Thoracic aorta (tissue), 2 donors: ENCODE measurements at regions not wholly inside any gene's neighbourhood (a gene's known extent, or its start where the extent isn't known, plus 50 kb on each side); places are given as distances from the start of the nearest gene placed in this dataset.
"Not testable (repeated sequence)": the region's sequence is repeated elsewhere in the genome, so short reads cannot be mapped to it uniquely, and the experiment has no call there.

ENCODE experiments used
- ATAC-seq: fragments of 150-250 bp; one replicate; pipeline ENCODE4 v1.8.0; 2017; ENCODE audit warnings: low read depth; ENCODE audit not compliant: insufficient number of reproducible peaks, low FRiP score
- DNase-seq: peaks from one replicate; pipeline ENCODE4 v3.0.0-alpha.2; 2020; ENCODE audit warnings: low spot score
- H3K27ac ChIP-seq, 2 donors: fragments of 200-600 bp; sonication (generic); 1 replicate in 1 of 2; 2 replicates in 1 of 2; pipeline ENCODE4 v1.5.1; 2016; ENCODE audit warnings: mild to moderate bottlenecking in 2 of 2, moderate library complexity in 2 of 2
- H3K27me3 ChIP-seq: fragments of 200-600 bp; sonication (generic); replicated peaks from 2 replicates; pipeline ENCODE4 v1.6.0; 2016; ENCODE audit warnings: mild to moderate bottlenecking; ENCODE audit not compliant: insufficient read depth
- H3K36me3 ChIP-seq: fragments of 200-600 bp; sonication (generic); one replicate; pipeline ENCODE4 v1.5.1; 2016
- H3K4me1 ChIP-seq, 2 donors: fragments of 200-600 bp; sonication (generic); 1 replicate in 1 of 2; 2 replicates in 1 of 2; pipeline versions ENCODE4 v1.5.1 to v1.6.0; 2016; ENCODE audit warnings: low read depth in 2 of 2, mild to moderate bottlenecking in 1 of 2; ENCODE audit not compliant: control insufficient read depth in 1 of 2
- H3K4me3 ChIP-seq: fragments of 200-600 bp; sonication (generic); 2 replicates; pipeline ENCODE4 v1.5.1; 2016; ENCODE audit warnings: mild to moderate bottlenecking
- H3K9me3 ChIP-seq: fragments of 200-600 bp; sonication (generic); 2 replicates; pipeline ENCODE4 v1.5.1; 2016
- TF ChIP-seq, protein P1 (sequence below): fragments of 200-600 bp; sonication (generic); IDR thresholded peaks from one replicate; pipeline ENCODE4 v1.5.1; 2019; ENCODE audit warnings: antibody characterized with exemption

DNA sequence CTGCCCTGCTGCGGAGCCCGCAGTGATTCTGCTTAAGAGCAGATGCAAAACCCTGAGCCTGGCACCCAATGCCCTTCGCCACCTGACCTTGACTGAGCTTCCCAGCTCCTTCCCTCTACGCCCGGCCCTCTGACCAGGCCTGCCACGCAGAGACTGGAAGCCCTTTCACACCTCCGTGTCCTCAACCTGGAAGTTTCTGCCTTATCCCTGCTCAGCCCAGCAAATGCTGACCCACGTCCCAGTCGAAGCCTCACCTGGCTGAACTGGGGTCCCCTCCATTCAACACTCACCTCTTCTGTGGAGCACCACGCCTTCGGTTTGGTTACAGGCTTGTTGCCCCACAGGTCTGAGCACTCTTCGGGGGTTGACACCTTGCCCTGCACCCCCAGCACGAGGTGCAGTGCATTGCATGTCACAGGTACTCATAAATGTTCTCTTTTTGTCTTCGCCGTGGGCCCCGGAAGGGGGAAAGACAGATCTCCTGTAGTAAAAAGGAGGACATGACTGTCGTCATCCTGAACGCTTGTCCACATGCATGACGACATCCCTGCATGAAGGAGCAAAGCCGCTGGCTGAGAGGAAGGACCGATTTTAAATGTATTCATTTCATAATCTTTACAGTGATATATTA lies 153.6 kb upstream of the TNRC6C start:
- Histone ChIP-seq H3K36me3 (no peaks in the 10 kb centered on the region), H3K27me3 (no peaks in the 10 kb centered on the region), H3K9me3 (no peaks in the 10 kb centered on the region), H3K4me1 (peaks cover 7 to 11% of the 10 kb centered on the region in 2 donors), H3K4me3 (no peak overlapping the region), H3K27ac (no peak overlapping the region)
- ATAC-seq (no peak), DNase-seq (no peak)
- TF ChIP-seq, protein P1, sequence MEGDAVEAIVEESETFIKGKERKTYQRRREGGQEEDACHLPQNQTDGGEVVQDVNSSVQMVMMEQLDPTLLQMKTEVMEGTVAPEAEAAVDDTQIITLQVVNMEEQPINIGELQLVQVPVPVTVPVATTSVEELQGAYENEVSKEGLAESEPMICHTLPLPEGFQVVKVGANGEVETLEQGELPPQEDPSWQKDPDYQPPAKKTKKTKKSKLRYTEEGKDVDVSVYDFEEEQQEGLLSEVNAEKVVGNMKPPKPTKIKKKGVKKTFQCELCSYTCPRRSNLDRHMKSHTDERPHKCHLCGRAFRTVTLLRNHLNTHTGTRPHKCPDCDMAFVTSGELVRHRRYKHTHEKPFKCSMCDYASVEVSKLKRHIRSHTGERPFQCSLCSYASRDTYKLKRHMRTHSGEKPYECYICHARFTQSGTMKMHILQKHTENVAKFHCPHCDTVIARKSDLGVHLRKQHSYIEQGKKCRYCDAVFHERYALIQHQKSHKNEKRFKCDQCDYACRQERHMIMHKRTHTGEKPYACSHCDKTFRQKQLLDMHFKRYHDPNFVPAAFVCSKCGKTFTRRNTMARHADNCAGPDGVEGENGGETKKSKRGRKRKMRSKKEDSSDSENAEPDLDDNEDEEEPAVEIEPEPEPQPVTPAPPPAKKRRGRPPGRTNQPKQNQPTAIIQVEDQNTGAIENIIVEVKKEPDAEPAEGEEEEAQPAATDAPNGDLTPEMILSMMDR: no peak

- not testable (repeated sequence) for ATAC-seq, H3K4me3 ChIP-seq, H3K27ac ChIP-seq, H3K27me3 ChIP-seq, H3K36me3 ChIP-seq, H3K9me3 ChIP-seq, DNase-seq
- peaks cover 11 to 22% of the 10 kb centered on the region in 2 donors for H3K4me1 ChIP-seq
These were observed 152.5 kb upstream of the TNRC6C start for GRCh38 chr17:77805970-77806369.

DNA sequence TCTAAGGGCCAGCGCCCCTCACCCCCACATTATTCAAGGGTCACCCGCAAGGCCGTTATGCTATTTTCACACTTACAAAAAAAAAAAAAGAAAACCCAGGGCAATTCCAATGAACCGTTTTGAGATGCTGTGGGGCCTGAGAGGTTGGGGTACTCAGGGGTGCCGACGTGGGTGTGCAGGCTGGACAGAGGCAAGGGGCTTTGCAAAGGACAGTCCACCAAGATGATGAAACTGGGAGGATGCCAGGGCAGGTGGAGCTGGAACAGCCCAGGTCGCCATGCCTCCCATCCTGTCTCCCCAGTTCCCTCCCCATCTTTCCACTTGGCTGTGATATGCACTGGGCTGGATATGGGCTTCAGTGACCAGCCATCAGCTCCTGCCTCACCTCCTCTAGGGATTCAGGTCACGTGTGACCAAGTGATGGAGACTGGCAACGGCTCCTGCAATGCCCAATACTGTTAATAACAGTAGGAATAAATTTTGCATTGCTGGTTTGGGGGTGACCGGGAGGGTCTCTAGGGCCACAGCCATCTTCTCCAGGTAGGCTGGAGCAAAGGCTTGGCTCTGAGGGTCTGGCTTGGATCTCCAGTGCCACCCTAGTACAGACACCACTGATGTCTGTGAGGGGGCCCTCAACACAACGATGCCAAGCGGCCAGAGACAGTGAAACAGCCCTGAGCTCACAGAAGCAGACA lies 151.3 kb upstream of the TNRC6C start:
- no peaks in the 10 kb centered on the region for H3K36me3 ChIP-seq
- no peaks in the 10 kb centered on the region for H3K9me3 ChIP-seq
- ATAC-seq (no peak), DNase-seq (no peak)
- H3K4me3 ChIP-seq: no peak overlapping the region
- H3K4me1 ChIP-seq: peaks cover 18 to 34% of the 10 kb centered on the region in 2 donors
- H3K27me3 ChIP-seq: no peaks in the 10 kb centered on the region
- no peak overlapping the region for H3K27ac ChIP-seq
- TF ChIP-seq, protein P1: no peak

GRCh38 chr17:77807746-77808441 lies 150.6 kb upstream of the TNRC6C start:
- Histone ChIP-seq H3K4me1 (peaks cover 15 to 32% of the 10 kb centered on the region in 2 donors), H3K9me3 (no peaks in the 10 kb centered on the region), H3K4me3 (no peak overlapping the region), H3K27ac (no peak overlapping the region), H3K36me3 (no peaks in the 10 kb centered on the region), H3K27me3 (no peaks in the 10 kb centered on the region)
- ATAC-seq (no peak), DNase-seq (no peak)
- TF ChIP-seq, protein P1: no peak

GRCh38 chr17:77808686-77809425 lies 149.6 kb upstream of the TNRC6C start:
- Histone ChIP-seq H3K27ac (no peak overlapping the region), H3K4me3 (no peak overlapping the region), H3K4me1 (peaks cover 11 to 25% of the 10 kb centered on the region in 2 donors), H3K9me3 (no peaks in the 10 kb centered on the region), H3K27me3 (no peaks in the 10 kb centered on the region), H3K36me3 (no peaks in the 10 kb centered on the region)
- DNase-seq: no peak
- no peak for ATAC-seq
- TF ChIP-seq, protein P1: no peak
